TTC549 (cell line): ENCODE measurements at regions not wholly inside any gene's neighbourhood (a gene's known extent, or its start where the extent isn't known, plus 50 kb on each side); places are given as distances from the start of the nearest gene placed in this dataset.

Experiments used
- FAIRE-seq: peaks from 2 replicates; lab custom pipeline; 2012; peaks lifted over from hg19 to GRCh38; lab: Jason Lieb, UNC

DNA sequence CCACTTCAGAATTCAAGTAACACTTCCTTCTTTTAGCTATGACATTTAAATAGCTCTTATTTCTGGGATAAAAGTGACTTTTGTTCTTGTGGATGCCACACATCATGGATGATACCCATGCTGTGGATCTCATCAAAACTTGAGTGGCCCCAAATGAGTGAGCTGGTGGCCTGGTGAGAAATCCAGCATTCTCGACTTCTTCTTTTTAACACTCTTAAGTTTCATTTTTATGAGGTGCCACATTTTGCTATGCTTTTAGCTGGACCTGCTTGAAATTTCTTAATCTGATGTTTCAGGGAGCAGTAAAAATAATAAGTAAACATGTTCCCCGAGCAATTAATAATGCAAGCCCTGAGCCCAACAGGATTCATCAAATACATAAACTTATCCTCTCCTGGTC is 384.8 kb upstream of the MEF2C start:
- no peak for FAIRE-seq

DNA sequence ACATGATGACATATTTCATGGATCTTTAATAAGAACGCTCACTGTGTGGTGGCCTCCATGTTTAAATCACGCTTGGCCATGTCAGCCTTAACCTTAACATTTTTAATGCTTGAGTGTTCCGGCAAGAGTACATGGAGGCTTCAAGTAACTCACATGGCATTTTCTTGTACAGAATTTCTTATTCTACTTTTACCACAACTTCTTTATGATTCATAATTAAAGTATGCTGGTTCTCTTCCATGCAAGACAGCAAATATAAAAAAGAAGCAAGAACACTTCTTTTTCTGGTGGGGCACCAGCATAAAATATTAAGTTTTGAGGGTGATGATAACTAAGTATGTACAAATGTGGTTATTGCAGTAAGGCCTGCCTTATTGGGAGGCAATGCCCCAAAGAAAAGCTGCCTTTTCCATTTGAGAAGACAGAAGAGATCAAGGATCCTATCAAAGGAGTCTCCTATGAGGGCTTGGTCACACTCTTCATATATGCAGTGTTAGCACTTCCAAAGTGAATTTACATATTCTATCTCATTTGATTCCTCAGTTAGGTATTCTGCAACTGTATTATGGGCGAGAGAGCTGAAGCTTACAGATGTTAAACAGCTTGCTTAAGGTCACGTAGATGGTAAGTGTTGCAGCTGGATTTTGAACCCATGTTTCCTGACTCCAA is 382.7 kb upstream of the MEF2C start:
- FAIRE-seq: no peak

DNA sequence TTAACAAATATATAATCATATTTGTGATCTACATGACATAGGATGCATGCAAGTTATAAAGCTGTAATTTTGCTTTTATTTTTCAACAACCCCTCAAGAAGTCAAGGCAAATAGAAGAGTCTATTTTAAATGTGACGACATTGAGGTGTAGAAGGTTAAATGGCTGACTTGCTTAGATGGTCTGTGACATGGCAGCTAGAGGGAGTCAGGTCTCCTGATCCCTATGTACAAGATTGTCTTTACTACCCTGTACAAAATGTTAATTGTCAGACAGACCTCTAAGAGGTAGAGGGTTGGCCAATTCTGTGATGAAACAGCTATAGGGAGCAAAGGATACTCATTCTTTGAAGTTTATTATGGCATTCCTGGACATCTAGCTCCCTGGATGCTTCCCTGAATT is 380.9 kb upstream of the MEF2C start:
- no peak for FAIRE-seq

DNA sequence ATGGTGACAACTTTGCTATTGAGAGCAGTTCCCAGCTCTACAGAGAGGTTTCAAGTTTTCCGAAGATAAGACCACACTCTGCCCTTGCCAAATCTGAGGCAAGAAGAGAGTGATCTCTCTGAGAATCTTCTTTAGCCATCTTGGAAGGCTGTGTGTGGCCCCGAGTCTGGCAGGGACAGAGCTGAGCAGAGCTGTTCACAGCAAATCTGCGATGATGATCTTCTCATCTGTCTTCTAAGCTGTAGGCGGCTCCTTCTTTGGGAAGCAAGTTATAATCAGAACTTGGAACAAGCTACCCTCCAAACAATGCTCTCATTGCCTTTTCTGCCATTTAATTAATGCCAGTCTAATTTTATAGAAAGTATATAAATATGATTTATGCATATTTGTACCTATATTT is 379.0 kb upstream of the MEF2C start:
- no peak for FAIRE-seq

DNA sequence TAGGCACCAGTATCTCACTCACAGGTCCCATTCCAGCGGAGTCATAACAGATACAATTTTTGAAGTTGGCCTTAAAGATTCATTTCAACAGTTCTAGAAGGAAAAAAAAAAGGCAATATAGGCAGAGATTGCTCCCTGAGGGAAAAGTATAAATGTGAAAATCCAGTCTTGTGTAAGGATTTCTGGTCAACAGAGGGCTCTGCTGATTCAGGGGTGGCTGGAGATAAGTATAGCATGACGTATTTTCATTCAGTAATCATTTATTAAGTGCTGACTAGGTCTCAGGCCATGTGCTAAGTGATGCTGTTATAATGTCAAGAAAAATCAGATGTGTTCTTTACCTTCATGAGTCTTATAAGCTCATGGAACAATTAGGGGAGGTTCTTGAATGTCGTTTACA is 377.3 kb upstream of the MEF2C start:
- no peak for FAIRE-seq

DNA sequence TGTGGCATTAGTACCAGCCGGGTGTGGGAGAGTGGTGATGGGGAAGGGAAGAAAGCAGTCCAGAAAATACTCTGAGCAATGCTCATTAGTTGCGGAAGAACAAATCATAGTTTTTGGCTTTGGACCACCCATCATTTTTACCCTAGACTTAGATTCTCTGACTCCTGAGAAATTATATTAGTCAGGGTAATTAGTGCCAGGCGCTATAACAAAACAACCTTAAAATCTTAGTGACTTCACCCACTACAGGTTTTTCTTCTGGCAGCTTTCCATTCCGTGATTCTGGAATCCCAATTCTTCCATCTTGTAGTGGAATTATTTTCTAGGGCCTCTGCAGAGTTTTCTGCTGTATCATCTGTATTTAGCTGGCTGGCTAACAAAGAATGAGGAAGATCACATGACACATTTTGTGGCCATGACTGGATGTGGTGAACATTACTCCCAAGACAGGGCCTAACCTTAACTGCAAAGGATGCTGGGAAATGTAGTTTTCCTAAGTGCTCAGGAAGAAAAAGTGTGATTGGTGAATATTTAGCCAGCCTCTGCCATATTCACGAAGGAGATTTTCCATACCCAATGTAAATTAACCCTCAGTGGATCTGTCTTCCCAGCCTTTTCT is 373.0 kb upstream of the MEF2C start:
- no peak for FAIRE-seq

DNA sequence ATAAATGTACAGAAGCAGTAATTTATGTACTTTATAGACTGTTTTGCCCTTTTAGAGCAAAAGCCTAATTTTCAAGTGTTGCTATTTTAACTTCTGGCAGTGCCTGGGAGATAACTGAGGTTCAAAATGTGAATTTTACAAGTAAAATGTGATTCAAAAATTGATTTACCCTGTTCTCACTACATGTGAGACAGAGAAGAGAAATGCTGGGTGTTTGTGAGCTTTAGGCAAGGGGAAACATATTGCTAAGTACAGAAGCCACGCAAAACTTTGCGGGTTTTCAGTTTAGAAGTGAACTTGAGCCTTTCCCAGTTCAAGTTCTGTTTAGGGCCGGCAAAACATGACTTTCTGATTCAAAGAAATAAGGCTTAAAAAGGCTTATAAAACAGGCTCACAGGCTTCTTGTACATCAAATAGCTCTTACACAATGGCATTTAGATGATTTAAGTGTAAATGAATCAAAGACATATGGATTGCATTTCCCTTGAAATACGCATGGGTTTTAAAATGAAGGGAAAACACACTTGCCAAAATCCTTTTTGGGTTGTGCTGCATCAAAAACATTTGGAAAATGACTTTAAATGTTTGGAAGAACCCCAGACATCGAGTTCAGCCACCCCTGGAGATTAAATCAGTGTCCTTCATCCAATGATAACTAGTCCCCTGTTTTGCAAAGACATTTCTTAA is 370.8 kb upstream of the MEF2C start:
- FAIRE-seq: no peak

DNA sequence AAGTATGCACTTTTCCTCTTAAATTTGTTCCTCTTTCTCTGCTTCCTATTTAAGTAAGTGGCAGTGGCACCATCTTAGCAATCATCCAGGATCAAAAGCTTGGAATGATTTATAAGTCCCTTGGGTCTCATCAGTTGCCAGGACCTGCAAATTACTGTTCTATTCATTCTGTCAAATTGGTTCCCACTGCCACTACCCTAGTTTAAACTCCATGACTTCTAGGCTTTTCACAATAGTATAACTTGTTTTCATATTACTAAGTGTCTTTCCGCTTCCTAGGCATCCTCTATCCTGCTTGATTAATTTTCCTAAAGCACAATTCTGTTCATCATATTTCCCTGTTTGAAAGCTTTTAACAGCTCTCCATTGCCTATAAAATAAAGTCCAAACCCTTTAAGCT is 363.9 kb upstream of the MEF2C start:
- no peak for FAIRE-seq

DNA sequence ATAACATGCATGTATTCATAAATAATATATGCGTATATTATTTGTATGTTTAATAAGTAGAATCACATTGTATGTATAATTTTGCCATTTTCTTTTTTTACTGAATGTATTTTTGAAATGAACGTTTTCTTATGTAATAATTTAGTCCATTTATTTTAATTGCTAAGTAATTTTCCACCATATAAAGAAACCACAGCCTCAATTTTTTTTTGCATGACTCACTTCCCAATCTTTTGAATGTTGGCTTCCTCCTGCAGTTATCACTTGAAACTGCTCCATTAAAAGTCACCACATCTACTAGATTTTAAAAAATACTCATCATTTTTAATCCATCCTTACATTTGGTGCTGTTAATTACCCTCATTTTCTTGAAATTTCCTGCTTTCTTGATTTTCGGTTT is 363.3 kb upstream of the MEF2C start:
- no peak for FAIRE-seq

DNA sequence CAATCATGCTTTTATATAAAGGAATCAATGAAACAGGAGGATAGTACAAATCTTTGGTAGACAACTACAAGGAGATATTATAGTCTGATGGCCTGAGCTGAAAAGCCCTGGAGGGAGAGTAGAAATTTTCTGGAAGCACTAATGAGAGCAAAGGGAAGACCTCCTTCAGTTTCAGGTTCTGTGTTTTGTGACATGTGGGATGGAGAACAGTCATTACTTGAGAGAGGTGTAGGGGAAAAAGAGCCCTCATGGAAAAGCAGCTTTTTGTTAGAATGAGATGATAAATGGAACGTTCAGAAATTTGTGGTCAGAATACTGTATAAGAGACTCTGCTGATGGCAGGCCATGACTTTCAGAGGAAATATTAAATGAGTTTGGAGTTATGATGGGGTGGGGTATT is 360.6 kb upstream of the MEF2C start:
- no peak for FAIRE-seq

DNA sequence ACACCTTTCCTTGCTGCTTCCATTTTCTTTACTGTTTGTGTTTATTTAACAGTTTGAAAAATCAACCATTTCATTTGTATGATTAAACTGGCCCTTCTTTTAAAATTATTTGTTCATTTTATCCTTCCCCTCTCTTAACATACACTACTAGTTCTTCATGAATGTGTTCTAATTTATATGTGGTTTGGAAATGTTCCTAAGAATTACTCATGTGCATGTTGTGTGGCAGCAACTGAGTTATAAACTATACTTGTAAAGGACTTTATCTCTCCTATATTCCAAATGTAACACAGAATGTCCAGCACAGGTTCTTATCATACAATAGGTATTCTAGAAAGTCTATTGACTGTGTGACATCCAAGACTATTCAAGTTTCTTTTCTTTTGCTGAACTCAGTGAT is 358.2 kb upstream of the MEF2C start:
- FAIRE-seq: no peak

DNA sequence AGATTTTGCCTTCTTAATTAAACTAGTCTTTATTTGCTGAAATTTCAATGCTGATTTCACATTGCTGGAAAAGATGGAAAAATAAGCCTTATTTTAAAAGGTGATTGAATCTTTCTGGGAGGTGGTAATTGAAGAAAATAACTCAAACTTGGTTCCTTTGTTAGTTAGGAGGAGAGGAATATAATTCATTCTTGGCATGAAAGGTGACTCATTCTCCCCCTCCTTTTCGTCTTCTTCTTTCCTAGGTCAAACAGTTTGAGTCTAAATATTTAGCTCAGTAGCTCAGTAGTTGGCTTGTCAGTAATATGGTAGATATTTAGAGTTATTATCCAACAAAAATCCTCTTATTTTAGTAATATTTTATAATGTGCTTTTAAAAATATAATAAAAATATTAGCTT is 353.9 kb upstream of the MEF2C start:
- FAIRE-seq: no peak

DNA sequence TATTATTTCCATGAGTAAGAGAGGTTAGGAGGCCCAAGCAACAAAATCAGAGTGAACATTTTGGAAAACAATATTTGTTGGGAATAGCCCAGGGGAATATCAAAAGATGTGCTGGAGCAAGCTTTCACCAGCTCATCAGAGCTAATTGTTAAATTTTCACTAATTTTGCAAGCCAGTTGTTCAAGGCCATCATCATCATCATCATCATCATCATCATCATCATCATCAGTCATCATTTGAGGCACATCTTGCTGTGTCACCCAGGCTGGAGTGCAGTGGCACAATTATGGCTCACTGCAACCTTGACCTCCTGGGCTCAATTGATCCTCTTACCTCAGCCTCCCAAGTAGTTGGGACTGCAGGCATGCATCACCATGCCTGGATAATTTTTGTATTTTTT is 350.5 kb upstream of the MEF2C start:
- FAIRE-seq: no peak

DNA sequence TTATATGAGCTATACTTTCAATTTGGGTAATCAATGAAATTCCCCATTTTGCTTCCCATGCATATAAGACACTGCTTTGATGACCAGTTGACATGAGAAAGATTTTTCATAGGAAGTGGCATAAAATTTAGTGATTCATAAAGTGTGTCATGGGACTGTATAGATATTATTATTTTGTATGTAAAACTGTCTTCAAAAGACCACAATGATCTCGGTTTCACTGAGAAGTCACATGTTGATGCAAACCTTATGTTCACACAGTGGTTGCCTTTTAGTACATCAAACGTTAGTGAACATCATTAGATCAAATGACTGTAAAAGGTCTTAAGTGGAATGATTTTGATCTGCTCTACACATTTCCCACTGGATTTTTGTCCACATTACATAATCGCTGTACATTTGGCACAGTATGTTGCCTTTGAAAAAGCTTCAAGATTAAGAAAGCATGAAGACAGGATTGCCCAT is 349.2 kb upstream of the MEF2C start:
- FAIRE-seq: no peak

DNA sequence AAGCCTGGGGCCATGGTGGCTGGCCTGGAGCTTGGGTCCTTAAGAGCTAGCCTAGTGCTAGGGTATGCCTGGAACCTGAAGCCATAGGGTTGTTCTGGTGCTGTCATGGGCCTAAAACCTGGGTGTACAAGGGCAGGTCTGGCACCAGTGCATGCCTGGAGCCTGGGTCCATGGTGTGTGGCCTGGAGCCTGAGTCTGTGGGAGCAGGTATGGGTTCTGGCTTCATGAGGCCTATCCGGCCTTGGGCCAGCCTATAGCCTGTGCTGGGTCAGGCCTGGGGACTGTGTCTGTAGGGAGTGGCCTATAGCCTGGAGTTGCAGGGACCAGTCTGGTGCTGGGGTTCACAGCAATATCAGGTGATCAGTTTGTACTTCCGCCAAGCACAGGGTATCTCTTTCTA is 347.2 kb upstream of the MEF2C start:
- FAIRE-seq: no peak

DNA sequence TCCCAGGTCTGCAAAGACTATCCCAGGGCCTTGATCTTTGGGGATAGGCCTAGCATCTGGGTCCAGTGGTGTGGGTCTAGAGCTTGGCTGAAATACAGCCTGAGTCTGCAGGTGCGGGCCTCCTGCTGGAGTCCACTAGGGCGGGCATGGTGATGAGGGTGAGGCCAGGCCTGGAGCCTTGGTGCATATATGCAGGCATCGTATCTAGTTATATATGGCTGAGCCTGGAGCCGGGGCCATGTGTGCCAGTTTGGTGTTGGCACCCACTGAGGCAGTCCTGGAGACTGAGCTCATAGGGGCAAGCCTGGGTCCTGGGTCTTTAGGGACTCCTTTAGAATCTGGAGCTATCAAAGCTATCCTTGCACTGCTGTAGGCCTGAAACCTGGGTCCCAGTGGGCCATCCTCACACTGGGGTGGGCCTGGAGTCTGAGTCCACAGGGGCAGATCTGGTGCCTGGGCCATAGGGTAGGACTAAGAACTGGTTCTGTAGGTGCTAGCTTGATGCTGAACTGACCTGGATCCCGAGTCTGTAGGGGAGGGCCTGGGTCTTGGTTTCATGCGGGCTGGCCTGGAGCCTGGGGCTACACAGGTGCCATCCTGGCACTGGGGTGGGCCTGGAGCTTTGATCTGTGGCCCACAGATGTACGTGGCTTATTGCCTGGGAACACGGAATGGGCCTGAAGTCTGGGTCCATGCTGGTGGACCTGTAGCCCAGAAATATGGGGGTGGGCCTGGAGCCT is 346.5 kb upstream of the MEF2C start:
- no peak for FAIRE-seq

DNA sequence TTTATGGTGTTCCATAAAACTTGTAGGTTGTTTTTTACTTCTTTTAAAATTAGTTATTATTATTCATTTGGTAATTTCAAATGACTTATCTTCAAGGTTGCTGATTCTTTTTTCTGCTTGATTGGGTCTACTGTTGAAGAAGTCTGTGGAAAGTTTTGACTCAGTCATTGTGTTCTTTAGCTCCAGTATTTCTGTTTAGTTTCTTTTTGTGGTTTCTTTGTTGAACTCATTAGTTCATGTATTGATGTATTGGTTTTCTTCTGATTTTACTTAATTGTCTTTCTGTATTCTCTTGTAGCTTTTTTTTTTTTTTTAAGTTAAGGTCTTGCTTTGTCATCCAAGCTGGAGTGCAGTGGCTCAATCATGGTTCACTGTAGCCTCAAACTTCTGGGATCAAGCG is 345.4 kb upstream of the MEF2C start:
- no peak for FAIRE-seq

DNA sequence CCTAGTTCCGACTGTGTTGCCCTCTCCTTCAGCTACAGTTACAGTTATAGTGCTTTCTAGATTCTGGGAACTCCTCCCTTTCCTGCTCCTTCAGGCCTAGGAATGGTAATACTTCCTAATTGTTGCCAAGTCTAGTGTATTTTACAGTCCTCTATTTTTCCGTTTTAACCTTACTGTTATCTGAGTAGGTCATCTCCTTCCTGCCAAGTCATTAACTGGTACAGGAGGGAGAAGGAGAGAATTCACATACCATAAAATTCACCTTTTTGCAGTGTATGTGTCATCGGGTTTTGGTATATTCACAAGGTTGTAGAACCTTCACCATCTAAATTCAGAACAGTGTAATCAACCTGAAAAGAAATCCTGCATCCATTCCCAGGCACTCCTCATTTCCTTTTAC is 335.4 kb upstream of the MEF2C start:
- FAIRE-seq: no peak

DNA sequence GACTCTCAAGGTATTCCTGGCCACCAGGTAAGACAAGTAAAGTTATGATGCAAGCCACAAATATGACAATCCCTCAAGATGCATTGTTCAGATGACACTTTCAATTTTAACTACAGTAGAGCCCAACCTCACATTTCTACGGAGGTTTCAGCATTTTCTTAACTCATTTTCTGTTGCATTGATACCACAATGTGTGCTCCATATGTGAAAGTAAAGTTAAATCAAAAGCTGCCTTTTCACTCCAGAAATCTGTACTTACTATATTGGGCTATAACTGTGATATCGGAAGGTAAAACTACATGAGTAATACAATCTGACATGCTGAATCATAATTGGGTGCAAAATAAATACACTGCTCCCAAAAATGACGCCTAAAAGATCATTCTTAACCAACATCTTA is 333.6 kb upstream of the MEF2C start:
- no peak for FAIRE-seq

DNA sequence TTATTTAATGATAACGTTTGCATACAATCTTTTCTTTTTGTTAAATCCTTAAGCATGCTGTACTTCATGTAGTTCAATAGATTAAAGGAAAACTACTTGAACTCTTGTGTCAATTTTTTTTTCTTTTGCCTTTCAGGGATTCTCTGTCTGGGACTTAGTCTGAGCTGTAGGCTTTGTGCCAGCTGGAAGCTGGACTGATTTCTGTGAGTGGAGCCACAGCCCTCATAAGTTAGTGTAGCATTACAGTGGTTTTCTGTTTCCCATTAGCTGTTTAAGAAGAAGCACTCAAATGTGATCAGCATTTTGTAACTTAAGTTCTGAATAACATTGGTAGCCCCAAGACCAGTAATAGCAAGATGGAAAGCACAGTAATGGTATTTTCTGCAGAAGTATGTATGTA is 330.6 kb upstream of the MEF2C start:
- no peak for FAIRE-seq

DNA sequence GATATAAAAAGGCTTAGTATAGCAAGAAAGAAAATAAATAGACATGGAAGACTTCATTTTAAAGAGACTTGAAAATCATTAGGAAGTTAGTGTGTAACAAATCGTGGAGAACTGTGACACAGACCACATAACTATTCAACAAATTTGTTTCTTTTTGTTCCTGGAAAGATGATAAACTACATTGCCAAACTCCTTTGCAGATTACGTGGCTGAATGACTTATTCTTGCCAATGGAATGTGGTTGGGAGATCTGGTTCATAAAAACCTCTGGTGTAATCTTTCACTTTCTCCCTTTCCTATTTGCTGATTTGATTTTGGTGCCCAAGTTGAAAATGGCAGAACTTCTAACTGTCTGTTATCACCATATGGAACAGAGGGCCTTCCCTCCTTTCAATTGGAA is 328.9 kb upstream of the MEF2C start:
- FAIRE-seq: no peak

DNA sequence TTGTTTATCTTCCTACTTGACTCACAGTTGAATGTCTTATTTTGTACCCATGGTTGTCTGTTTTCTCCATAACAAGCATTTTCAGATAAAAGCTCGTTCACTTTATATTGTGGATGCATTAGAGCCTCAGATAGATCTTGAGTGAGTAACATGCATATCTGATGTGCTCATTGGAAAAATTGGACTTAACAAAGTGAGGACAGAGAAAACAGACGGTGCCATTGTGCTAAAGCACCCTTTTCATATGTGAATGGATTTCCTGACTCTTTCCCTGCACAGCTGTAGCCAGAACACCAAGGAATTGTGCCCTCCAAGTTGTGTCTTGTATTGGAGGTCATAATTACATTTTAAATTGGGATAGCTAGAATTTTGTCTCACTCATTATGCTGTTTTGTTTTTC is 325.8 kb upstream of the MEF2C start:
- no peak for FAIRE-seq

DNA sequence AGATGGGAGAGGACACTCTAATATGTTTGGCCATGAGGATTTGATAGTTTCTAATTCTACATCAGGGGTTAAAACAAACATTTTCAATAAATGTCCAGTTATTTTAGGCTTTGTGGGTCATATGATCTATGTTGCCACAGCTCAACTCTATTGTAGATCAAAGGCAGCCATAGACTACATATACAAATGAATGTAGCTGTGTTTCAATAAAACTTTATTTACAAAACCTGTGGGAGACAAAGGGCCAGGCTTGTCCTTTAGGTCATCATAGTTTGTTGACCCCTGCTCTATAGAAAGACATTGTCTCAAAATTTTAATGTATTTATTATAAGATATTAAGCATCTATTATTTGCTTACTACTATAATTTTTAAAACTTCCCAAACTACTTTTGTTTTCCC is 325.4 kb upstream of the MEF2C start:
- FAIRE-seq: no peak
